ENCODE measurements at regions not wholly inside any gene's neighbourhood (a gene's known extent, or its start where the extent isn't known, plus 50 kb on each side); places are given as distances from the start of the nearest gene placed in this dataset.

- TF ChIP-seq, protein P1, sequence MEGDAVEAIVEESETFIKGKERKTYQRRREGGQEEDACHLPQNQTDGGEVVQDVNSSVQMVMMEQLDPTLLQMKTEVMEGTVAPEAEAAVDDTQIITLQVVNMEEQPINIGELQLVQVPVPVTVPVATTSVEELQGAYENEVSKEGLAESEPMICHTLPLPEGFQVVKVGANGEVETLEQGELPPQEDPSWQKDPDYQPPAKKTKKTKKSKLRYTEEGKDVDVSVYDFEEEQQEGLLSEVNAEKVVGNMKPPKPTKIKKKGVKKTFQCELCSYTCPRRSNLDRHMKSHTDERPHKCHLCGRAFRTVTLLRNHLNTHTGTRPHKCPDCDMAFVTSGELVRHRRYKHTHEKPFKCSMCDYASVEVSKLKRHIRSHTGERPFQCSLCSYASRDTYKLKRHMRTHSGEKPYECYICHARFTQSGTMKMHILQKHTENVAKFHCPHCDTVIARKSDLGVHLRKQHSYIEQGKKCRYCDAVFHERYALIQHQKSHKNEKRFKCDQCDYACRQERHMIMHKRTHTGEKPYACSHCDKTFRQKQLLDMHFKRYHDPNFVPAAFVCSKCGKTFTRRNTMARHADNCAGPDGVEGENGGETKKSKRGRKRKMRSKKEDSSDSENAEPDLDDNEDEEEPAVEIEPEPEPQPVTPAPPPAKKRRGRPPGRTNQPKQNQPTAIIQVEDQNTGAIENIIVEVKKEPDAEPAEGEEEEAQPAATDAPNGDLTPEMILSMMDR (IDR thresholded peaks at IDR 0.05), result no peak
- TF ChIP-seq POLR2A (IDR thresholded peaks at IDR 0.05), result no peak
Observed at GRCh38 chr13:64051278-64051677, 2635.6 kb upstream of the PCDH20 start.

Data from ovary (tissue), 3 donors.